WTC11 (cell line): ENCODE measurements at regions not wholly inside any gene's neighbourhood (a gene's known extent, or its start where the extent isn't known, plus 50 kb on each side); places are given as distances from the start of the nearest gene placed in this dataset.

ENCODE experiments used
- ATAC-seq: fragments of 200-7000 bp; cut with Tn5 transposase; 2 replicates; pipeline ENCODE4 v1.10.0; 2021; ENCODE audit warnings: mild to moderate bottlenecking, moderate library complexity
- CTCF ChIA-PET: fragments of 300-600 bp; sonication (Branson Sonifier 250); formaldehyde crosslinking; loops from one replicate; lab custom pipeline; 2021; ENCODE audit warnings: antibody characterized with exemption; lab: Charles Lee
- POLR2A ChIA-PET: fragments of 350-600 bp; sonication (Branson Sonifier 250); formaldehyde crosslinking; loops from one replicate; lab custom pipeline; 2021; ENCODE audit warnings: antibody characterized with exemption; lab: Charles Lee
- DNase-seq: peaks from one replicate; pipeline ENCODE4 v3.0.0; 2021; ENCODE audit warnings: low spot score
- H3K27ac Mint-ChIP-seq: 2 replicates; pipeline ENCODE4 v1.8.0; 2021; ENCODE audit warnings: mixed read lengths
- H3K27me3 Mint-ChIP-seq: 2 replicates; pipeline ENCODE4 v1.8.0; 2021; ENCODE audit warnings: low read depth, mild to moderate bottlenecking, moderate library complexity, mixed read lengths
- H3K36me3 Mint-ChIP-seq: 2 replicates; pipeline ENCODE4 v1.8.0; 2021; ENCODE audit warnings: mixed read lengths
- H3K4me1 Mint-ChIP-seq: 2 replicates; pipeline ENCODE4 v1.8.0; 2022; ENCODE audit warnings: mixed read lengths
- H3K4me3 Mint-ChIP-seq: 2 replicates; pipeline ENCODE4 v1.8.0; 2021; ENCODE audit warnings: mild to moderate bottlenecking, moderate library complexity, mixed read lengths
- H3K9me3 Mint-ChIP-seq: 2 replicates; pipeline ENCODE4 v1.8.0; 2021; ENCODE audit warnings: mixed read lengths
- ATF1 ChIP-seq: sonication (generic); formaldehyde crosslinking; IDR thresholded peaks from 2 replicates; pipeline ENCODE4 v1.8.1; 2023; ENCODE audit warnings: mild to moderate bottlenecking, moderate library complexity, missing genetic modification reagents
- ETV6 ChIP-seq: sonication (generic); formaldehyde crosslinking; IDR thresholded peaks from 2 replicates; pipeline ENCODE4 v1.8.1; 2022; ENCODE audit warnings: mild to moderate bottlenecking, missing genetic modification reagents
- IRF2 ChIP-seq: sonication (generic); formaldehyde crosslinking; IDR thresholded peaks from 2 replicates; pipeline ENCODE4 v1.8.0; 2022; ENCODE audit warnings: low read depth, missing genetic modification reagents, borderline replicate concordance
- JAZF1 ChIP-seq: fragments of 250-450 bp; sonication (Bioruptor Pico); IDR thresholded peaks from 2 replicates; pipeline ENCODE4 v1.9.0; 2021; ENCODE audit warnings: moderate library complexity, mild to moderate bottlenecking, inconsistent platforms
- SMAD4 ChIP-seq: sonication (generic); formaldehyde crosslinking; IDR thresholded peaks from 2 replicates; pipeline ENCODE4 v1.8.0; 2022; ENCODE audit warnings: mild to moderate bottlenecking, missing genetic modification reagents
- SOX15 ChIP-seq: fragments of 250-450 bp; sonication (Bioruptor Pico); IDR thresholded peaks from 2 replicates; pipeline ENCODE4 v1.9.0; 2021; ENCODE audit warnings: mild to moderate bottlenecking
- SP1 ChIP-seq: sonication (generic); formaldehyde crosslinking; conservative IDR thresholded peaks from 2 replicates; pipeline ENCODE4 v1.8.1; 2022; ENCODE audit warnings: missing genetic modification reagents
- ZNF138 ChIP-seq: sonication (generic); formaldehyde crosslinking; conservative IDR thresholded peaks from 2 replicates; pipeline ENCODE4 v1.8.1; 2022; ENCODE audit warnings: mild to moderate bottlenecking, moderate library complexity, missing genetic modification reagents
- ZNF423 ChIP-seq: fragments of 250-450 bp; sonication (Bioruptor Pico); IDR thresholded peaks from 2 replicates; pipeline ENCODE4 v2.1.2; 2022; ENCODE audit warnings: mild to moderate bottlenecking, moderate library complexity
- ZNF671 ChIP-seq: fragments of 250-450 bp; sonication (Bioruptor Pico); IDR thresholded peaks from 2 replicates; pipeline ENCODE4 v1.8.0; 2021; ENCODE audit warnings: mild to moderate bottlenecking
- TF ChIP-seq, protein P1 (sequence below): sonication (generic); formaldehyde crosslinking; IDR thresholded peaks from 2 replicates; pipeline ENCODE4 v1.8.0; 2023; ENCODE audit warnings: mild to moderate bottlenecking, missing genetic modification reagents
- TF ChIP-seq, protein P2 (sequence below): sonication (generic); formaldehyde crosslinking; IDR thresholded peaks from 2 replicates; pipeline ENCODE4 v1.8.0; 2023; ENCODE audit warnings: missing genetic modification reagents, mild to moderate bottlenecking, borderline replicate concordance
- TF ChIP-seq, protein P3 (sequence below): fragments of 250-450 bp; sonication (Bioruptor Pico); IDR thresholded peaks from 2 replicates; pipeline ENCODE4 v1.9.0; 2021; ENCODE audit warnings: mild to moderate bottlenecking, borderline replicate concordance
- TF ChIP-seq, protein P4 (sequence below): sonication (generic); formaldehyde crosslinking; IDR thresholded peaks from 2 replicates; pipeline ENCODE4 v1.8.1; 2022; ENCODE audit warnings: low read depth, mild to moderate bottlenecking, moderate library complexity, missing genetic modification reagents, borderline replicate concordance
- TF ChIP-seq, protein P5 (sequence below): sonication (generic); formaldehyde crosslinking; IDR thresholded peaks from 2 replicates; pipeline ENCODE4 v1.8.1; 2022; ENCODE audit warnings: mild to moderate bottlenecking, missing genetic modification reagents, moderate library complexity, borderline replicate concordance
- TF ChIP-seq, protein P6 (sequence below): fragments of 250-450 bp; sonication (Bioruptor Pico); conservative IDR thresholded peaks from 2 replicates; pipeline ENCODE4 v1.9.0; 2021; ENCODE audit warnings: mild to moderate bottlenecking
- TF ChIP-seq, protein P7 (sequence below): sonication (generic); formaldehyde crosslinking; conservative IDR thresholded peaks from 2 replicates; pipeline ENCODE4 v1.8.1; 2022; ENCODE audit warnings: mild to moderate bottlenecking, missing genetic modification reagents

DNA sequence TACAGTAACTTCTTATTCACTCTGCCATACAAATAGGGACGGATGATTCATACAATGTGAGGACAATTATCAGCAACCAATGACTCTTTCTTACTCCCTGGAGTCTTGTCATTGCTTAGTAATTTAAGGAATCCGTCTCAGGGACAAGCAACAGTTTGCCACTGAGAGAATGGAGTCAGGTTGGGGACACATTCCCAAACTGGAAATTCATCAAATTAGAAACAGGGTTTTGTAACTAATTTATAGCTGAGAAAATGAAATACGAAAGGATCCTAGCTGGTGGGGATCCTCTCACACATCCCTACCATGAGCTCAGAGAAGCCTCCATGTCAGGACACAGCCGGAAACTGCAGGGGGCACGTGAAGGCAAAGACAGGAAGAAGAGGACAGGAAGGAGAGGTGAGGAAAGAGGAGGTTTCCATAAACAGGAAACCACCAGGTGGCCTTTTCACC lies 50.4 kb upstream of the KDR start:
- Mint-ChIP-seq H3K9me3 (peaks cover 5% of the 10 kb centered on the region), H3K4me3 (no peak overlapping the region), H3K27me3 (no peaks in the 10 kb centered on the region), H3K27ac (peak overlapping the region; percentile 72), H3K4me1 (peaks cover 36% of the 10 kb centered on the region), H3K36me3 (no peaks in the 10 kb centered on the region)
- POLR2A ChIA-PET, result no interaction called here
- TF ChIP-seq SOX15 (CRISPR knock-in tag), result no peak
- peak; percentile 44; the same call in 1 of the 2 replicates for TF ChIP-seq ETV6 (CRISPR knock-in tag)
- TF ChIP-seq ATF1 (CRISPR knock-in tag), result no peak
- TF ChIP-seq, protein P1, sequence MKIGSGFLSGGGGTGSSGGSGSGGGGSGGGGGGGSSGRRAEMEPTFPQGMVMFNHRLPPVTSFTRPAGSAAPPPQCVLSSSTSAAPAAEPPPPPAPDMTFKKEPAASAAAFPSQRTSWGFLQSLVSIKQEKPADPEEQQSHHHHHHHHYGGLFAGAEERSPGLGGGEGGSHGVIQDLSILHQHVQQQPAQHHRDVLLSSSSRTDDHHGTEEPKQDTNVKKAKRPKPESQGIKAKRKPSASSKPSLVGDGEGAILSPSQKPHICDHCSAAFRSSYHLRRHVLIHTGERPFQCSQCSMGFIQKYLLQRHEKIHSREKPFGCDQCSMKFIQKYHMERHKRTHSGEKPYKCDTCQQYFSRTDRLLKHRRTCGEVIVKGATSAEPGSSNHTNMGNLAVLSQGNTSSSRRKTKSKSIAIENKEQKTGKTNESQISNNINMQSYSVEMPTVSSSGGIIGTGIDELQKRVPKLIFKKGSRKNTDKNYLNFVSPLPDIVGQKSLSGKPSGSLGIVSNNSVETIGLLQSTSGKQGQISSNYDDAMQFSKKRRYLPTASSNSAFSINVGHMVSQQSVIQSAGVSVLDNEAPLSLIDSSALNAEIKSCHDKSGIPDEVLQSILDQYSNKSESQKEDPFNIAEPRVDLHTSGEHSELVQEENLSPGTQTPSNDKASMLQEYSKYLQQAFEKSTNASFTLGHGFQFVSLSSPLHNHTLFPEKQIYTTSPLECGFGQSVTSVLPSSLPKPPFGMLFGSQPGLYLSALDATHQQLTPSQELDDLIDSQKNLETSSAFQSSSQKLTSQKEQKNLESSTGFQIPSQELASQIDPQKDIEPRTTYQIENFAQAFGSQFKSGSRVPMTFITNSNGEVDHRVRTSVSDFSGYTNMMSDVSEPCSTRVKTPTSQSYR (CRISPR knock-in tag), result no peak
- TF ChIP-seq, protein P2, sequence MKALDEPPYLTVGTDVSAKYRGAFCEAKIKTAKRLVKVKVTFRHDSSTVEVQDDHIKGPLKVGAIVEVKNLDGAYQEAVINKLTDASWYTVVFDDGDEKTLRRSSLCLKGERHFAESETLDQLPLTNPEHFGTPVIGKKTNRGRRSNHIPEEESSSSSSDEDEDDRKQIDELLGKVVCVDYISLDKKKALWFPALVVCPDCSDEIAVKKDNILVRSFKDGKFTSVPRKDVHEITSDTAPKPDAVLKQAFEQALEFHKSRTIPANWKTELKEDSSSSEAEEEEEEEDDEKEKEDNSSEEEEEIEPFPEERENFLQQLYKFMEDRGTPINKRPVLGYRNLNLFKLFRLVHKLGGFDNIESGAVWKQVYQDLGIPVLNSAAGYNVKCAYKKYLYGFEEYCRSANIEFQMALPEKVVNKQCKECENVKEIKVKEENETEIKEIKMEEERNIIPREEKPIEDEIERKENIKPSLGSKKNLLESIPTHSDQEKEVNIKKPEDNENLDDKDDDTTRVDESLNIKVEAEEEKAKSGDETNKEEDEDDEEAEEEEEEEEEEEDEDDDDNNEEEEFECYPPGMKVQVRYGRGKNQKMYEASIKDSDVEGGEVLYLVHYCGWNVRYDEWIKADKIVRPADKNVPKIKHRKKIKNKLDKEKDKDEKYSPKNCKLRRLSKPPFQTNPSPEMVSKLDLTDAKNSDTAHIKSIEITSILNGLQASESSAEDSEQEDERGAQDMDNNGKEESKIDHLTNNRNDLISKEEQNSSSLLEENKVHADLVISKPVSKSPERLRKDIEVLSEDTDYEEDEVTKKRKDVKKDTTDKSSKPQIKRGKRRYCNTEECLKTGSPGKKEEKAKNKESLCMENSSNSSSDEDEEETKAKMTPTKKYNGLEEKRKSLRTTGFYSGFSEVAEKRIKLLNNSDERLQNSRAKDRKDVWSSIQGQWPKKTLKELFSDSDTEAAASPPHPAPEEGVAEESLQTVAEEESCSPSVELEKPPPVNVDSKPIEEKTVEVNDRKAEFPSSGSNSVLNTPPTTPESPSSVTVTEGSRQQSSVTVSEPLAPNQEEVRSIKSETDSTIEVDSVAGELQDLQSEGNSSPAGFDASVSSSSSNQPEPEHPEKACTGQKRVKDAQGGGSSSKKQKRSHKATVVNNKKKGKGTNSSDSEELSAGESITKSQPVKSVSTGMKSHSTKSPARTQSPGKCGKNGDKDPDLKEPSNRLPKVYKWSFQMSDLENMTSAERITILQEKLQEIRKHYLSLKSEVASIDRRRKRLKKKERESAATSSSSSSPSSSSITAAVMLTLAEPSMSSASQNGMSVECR (CRISPR knock-in tag), result no peak
- TF ChIP-seq ZNF671 (CRISPR knock-in tag), result no peak
- no peak for TF ChIP-seq ZNF423 (CRISPR knock-in tag)
- no peak for TF ChIP-seq SMAD4
- CTCF ChIA-PET, result interaction anchor here (1.0 to 2.3 kb wide), 5 partner anchors 9 to 170 kb away, joined by 4 to 19 read pairs (median 5); partner anchors contain the start of gene KDR
- ATAC-seq, result peak; percentile 48
- DNase-seq, result no peak

DNA sequence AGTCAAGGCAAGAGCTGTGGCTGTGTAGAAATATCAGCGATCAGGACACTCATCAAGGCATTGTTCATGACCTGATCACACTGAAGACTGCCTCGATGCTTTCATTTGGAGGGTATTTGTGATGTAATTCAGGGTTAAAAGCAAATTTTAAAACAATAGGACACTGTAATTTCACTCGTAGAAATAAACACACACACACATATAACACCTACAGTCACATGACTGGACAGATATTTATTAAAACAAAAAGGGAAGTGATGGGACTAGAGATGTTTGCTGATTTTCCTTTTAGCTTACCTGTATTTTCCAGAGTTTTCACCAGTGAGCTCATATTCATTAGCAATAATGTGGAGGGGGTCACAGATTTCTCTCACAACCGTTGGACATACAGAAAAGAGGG lies 51.1 kb upstream of the KDR start:
- H3K36me3 Mint-ChIP-seq, result no peaks in the 10 kb centered on the region
- CTCF ChIA-PET, result interaction anchor here (0.9 to 2.3 kb wide), 7 partner anchors 8 to 178 kb away, joined by 3 to 19 read pairs (median 5); partner anchors contain the start of gene KDR
- peaks cover 43% of the 10 kb centered on the region for H3K4me1 Mint-ChIP-seq
- H3K27ac Mint-ChIP-seq, result peak overlapping the region; percentile 72
- peaks cover 5% of the 10 kb centered on the region for H3K9me3 Mint-ChIP-seq
- H3K27me3 Mint-ChIP-seq, result no peaks in the 10 kb centered on the region
- DNase-seq, result no peak
- no peak overlapping the region for H3K4me3 Mint-ChIP-seq
- no peak for ATAC-seq
- POLR2A ChIA-PET, result no interaction called here
- TF ChIP-seq, protein P3, sequence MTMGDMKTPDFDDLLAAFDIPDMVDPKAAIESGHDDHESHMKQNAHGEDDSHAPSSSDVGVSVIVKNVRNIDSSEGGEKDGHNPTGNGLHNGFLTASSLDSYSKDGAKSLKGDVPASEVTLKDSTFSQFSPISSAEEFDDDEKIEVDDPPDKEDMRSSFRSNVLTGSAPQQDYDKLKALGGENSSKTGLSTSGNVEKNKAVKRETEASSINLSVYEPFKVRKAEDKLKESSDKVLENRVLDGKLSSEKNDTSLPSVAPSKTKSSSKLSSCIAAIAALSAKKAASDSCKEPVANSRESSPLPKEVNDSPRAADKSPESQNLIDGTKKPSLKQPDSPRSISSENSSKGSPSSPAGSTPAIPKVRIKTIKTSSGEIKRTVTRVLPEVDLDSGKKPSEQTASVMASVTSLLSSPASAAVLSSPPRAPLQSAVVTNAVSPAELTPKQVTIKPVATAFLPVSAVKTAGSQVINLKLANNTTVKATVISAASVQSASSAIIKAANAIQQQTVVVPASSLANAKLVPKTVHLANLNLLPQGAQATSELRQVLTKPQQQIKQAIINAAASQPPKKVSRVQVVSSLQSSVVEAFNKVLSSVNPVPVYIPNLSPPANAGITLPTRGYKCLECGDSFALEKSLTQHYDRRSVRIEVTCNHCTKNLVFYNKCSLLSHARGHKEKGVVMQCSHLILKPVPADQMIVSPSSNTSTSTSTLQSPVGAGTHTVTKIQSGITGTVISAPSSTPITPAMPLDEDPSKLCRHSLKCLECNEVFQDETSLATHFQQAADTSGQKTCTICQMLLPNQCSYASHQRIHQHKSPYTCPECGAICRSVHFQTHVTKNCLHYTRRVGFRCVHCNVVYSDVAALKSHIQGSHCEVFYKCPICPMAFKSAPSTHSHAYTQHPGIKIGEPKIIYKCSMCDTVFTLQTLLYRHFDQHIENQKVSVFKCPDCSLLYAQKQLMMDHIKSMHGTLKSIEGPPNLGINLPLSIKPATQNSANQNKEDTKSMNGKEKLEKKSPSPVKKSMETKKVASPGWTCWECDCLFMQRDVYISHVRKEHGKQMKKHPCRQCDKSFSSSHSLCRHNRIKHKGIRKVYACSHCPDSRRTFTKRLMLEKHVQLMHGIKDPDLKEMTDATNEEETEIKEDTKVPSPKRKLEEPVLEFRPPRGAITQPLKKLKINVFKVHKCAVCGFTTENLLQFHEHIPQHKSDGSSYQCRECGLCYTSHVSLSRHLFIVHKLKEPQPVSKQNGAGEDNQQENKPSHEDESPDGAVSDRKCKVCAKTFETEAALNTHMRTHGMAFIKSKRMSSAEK (CRISPR knock-in tag), result no peak
- TF ChIP-seq, protein P4, sequence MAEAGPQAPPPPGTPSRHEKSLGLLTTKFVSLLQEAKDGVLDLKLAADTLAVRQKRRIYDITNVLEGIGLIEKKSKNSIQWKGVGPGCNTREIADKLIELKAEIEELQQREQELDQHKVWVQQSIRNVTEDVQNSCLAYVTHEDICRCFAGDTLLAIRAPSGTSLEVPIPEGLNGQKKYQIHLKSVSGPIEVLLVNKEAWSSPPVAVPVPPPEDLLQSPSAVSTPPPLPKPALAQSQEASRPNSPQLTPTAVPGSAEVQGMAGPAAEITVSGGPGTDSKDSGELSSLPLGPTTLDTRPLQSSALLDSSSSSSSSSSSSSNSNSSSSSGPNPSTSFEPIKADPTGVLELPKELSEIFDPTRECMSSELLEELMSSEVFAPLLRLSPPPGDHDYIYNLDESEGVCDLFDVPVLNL (CRISPR knock-in tag), result no peak
- TF ChIP-seq JAZF1, result no peak
- TF ChIP-seq, protein P5, sequence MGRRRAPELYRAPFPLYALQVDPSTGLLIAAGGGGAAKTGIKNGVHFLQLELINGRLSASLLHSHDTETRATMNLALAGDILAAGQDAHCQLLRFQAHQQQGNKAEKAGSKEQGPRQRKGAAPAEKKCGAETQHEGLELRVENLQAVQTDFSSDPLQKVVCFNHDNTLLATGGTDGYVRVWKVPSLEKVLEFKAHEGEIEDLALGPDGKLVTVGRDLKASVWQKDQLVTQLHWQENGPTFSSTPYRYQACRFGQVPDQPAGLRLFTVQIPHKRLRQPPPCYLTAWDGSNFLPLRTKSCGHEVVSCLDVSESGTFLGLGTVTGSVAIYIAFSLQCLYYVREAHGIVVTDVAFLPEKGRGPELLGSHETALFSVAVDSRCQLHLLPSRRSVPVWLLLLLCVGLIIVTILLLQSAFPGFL (CRISPR knock-in tag), result no peak
- TF ChIP-seq, protein P6, sequence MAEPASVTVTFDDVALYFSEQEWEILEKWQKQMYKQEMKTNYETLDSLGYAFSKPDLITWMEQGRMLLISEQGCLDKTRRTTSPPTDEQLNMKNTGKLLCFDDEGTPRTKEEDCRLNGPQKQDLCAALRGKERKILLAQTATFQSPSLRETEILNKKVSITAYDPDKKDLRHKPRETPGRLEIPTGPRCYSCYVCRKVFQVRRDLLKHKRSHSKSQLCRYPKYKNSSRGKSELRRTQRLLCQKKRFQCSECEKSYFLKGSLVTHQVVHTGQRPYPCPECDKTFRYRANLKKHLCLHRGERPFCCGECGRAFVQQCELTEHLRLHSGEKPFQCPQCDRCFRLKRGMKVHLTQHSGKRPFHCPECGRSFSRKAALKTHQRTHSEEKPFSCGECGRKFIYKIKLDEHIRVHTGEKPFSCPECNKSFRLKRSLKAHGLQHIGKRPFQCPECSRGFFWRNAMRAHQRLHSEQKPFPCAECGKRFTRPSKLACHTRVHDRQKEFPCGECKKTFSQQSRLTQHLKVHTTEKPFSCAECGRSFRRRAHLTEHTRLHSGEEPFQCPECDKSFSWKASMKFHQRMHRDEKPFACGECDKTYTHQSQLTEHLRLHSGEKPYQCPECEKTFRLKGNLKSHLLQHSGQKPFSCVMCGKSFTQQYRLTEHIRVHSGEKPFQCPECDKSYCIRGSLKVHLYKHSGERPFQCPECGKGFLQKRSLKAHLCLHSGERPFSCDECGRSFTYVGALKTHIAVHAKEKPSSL, result no peak
- TF ChIP-seq SP1 (CRISPR knock-in tag), result no peak
- no peak for TF ChIP-seq IRF2 (CRISPR knock-in tag)
- TF ChIP-seq, protein P7, sequence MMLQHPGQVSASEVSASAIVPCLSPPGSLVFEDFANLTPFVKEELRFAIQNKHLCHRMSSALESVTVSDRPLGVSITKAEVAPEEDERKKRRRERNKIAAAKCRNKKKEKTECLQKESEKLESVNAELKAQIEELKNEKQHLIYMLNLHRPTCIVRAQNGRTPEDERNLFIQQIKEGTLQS (CRISPR knock-in tag), result no peak
- no peak for TF ChIP-seq ZNF138
